ENCODE measurements at regions not wholly inside any gene's neighbourhood (a gene's known extent, or its start where the extent isn't known, plus 50 kb on each side); places are given as distances from the start of the nearest gene placed in this dataset.

- no peaks in the 10 kb centered on the region for H3K4me1 Mint-ChIP-seq
- Histone ChIP-seq H4K20me1 (ENCODE audit: control insufficient read depth, insufficient read depth, low read length, poor library complexity, severe bottlenecking) (no peaks in the 10 kb centered on the region), H3K4me2 (replicated peaks; ENCODE audit: low read depth, low read length, poor library complexity, severe bottlenecking) (no peak overlapping the region), H3K4me1 (ENCODE audit: control insufficient read depth in 2 of 2, insufficient read depth in 2 of 2, low read length in 2 of 2) (no peaks in the 10 kb centered on the region), H3K27ac (ENCODE audit: low read length in 2 of 2) (no peak overlapping the region), H3K9me3 (ENCODE audit: control extremely low read depth in 1 of 3, control insufficient read depth in 2 of 3, insufficient read depth in 1 of 3, low read length in 2 of 3) (no peaks in the 10 kb centered on the region), H3K4me3 (ENCODE audit: control extremely low read depth in 1 of 5, extremely low read depth in 1 of 5, insufficient read depth in 1 of 5, low read depth in 2 of 5, low read length in 4 of 5) (no peak overlapping the region), H2AFZ (ENCODE audit: insufficient read depth, low read depth, low read length, poor library complexity, severe bottlenecking) (no peak overlapping the region), H3K79me2 (ENCODE audit: control insufficient read depth, insufficient read depth, low read length) (no peaks in the 10 kb centered on the region), H3K27me3 (replicated peaks in 1 of 4; ENCODE audit: control extremely low read depth in 1 of 4, control insufficient read depth in 3 of 4, insufficient read depth in 4 of 4, low read length in 3 of 4) (no peaks in the 10 kb centered on the region), H3K9ac (ENCODE audit: low read length) (no peak overlapping the region), H3K36me3 (replicated peaks in 1 of 2; ENCODE audit: control extremely low read depth in 1 of 2, control insufficient read depth in 1 of 2, extremely low read depth in 1 of 2, insufficient read depth in 2 of 2, low read length in 1 of 2) (no peaks in the 10 kb centered on the region)
- H3K27ac Mint-ChIP-seq, result no peak overlapping the region
- no peak for ATAC-seq (ENCODE audit: low read depth)
- DNase-seq, result no peak
- no peaks in the 10 kb centered on the region for H3K27me3 Mint-ChIP-seq
- CTCF ChIA-PET, result no interaction called here
- TF ChIP-seq EZH2 (IDR thresholded peaks at IDR 0.05; ENCODE audit: borderline replicate concordance, insufficient read depth, low read depth, low read length, poor library complexity, severe bottlenecking), result no peak
- TF ChIP-seq CTCF (IDR thresholded peaks at IDR 0.05), result no peak
- WGBS (ENCODE audit: insufficient coverage), result 80% methylated on average over 1 of the region's 6 CpGs
- intact Hi-C loops (cut with micrococcal nuclease), result no loop called here
- H3K9me3 Mint-ChIP-seq (ENCODE audit: insufficient read depth), result no peaks in the 10 kb centered on the region
- no peak overlapping the region for H3K4me3 Mint-ChIP-seq
- POLR2A ChIA-PET, result no interaction called here
Observed at GRCh38 chr2:163247156-163247846, 408.7 kb upstream of the KCNH7 start.

GRCh38 chr2:163246135-163246534, 407.6 kb upstream of the KCNH7 start:
- 93% methylated on average over 5 of the region's 9 CpGs for WGBS (ENCODE audit: insufficient coverage)
- Histone ChIP-seq H3K4me2 (replicated peaks; ENCODE audit: low read depth, low read length, poor library complexity, severe bottlenecking) (no peak overlapping the region), H3K9me3 (ENCODE audit: control extremely low read depth in 1 of 3, control insufficient read depth in 2 of 3, insufficient read depth in 1 of 3, low read length in 2 of 3) (peaks cover 0 to 5% (median 0%) of the 10 kb centered on the region in 3 donors), H3K4me3 (ENCODE audit: control extremely low read depth in 1 of 5, extremely low read depth in 1 of 5, insufficient read depth in 1 of 5, low read depth in 2 of 5, low read length in 4 of 5) (no peak overlapping the region), H3K27ac (ENCODE audit: low read length in 2 of 2) (no peak overlapping the region), H2AFZ (ENCODE audit: insufficient read depth, low read depth, low read length, poor library complexity, severe bottlenecking) (no peak overlapping the region), H3K27me3 (replicated peaks in 1 of 4; ENCODE audit: control extremely low read depth in 1 of 4, control insufficient read depth in 3 of 4, insufficient read depth in 4 of 4, low read length in 3 of 4) (no peaks in the 10 kb centered on the region), H4K20me1 (ENCODE audit: control insufficient read depth, insufficient read depth, low read length, poor library complexity, severe bottlenecking) (no peaks in the 10 kb centered on the region), H3K79me2 (ENCODE audit: control insufficient read depth, insufficient read depth, low read length) (no peaks in the 10 kb centered on the region), H3K9ac (ENCODE audit: low read length) (no peak overlapping the region), H3K36me3 (replicated peaks in 1 of 2; ENCODE audit: control extremely low read depth in 1 of 2, control insufficient read depth in 1 of 2, extremely low read depth in 1 of 2, insufficient read depth in 2 of 2, low read length in 1 of 2) (no peaks in the 10 kb centered on the region), H3K4me1 (ENCODE audit: control insufficient read depth in 2 of 2, insufficient read depth in 2 of 2, low read length in 2 of 2) (no peaks in the 10 kb centered on the region)
- no peaks in the 10 kb centered on the region for H3K27me3 Mint-ChIP-seq
- no peaks in the 10 kb centered on the region for H3K9me3 Mint-ChIP-seq (ENCODE audit: insufficient read depth)
- CTCF ChIA-PET, result no interaction called here
- TF ChIP-seq CTCF (IDR thresholded peaks at IDR 0.05) (no peak), EZH2 (IDR thresholded peaks at IDR 0.05; ENCODE audit: borderline replicate concordance, insufficient read depth, low read depth, low read length, poor library complexity, severe bottlenecking) (no peak)
- no peak for ATAC-seq (ENCODE audit: low read depth)
- intact Hi-C loops (cut with micrococcal nuclease), result no loop called here
- no peak for DNase-seq
- no peaks in the 10 kb centered on the region for H3K4me1 Mint-ChIP-seq
- POLR2A ChIA-PET, result no interaction called here
- H3K4me3 Mint-ChIP-seq, result no peak overlapping the region
- H3K27ac Mint-ChIP-seq, result no peak overlapping the region
